Effector memory CD8-positive, alpha-beta T cell (primary cell): ENCODE measurements at regions not wholly inside any gene's neighbourhood (a gene's known extent, or its start where the extent isn't known, plus 50 kb on each side); places are given as distances from the start of the nearest gene placed in this dataset.

Experiments
- ATAC-seq: fragments of 150-1000 bp; cut with Tn5 transposase; replicated peaks from 2 replicates; pipeline ENCODE4 v1.10.0; 2021; ENCODE audit warnings: mild to moderate bottlenecking, moderate library complexity
- DNase-seq, 3 experiments: peaks; one replicate each; pipeline ENCODE4 v3.0.0; 2021
- H3K27ac Mint-ChIP-seq, 2 donors: one replicate each; pipeline ENCODE4 v1.8.0; 2022; ENCODE audit warnings: mild to moderate bottlenecking in 2 of 2, mixed read lengths in 2 of 2, moderate library complexity in 2 of 2
- H3K27me3 Mint-ChIP-seq, 2 donors: one replicate each; pipeline ENCODE4 v1.8.0; 2022; ENCODE audit warnings: mixed read lengths in 2 of 2
- H3K36me3 Mint-ChIP-seq: one replicate; pipeline ENCODE4 v1.8.0; 2022; ENCODE audit warnings: mild to moderate bottlenecking, moderate library complexity, mixed read lengths; ENCODE audit not compliant: insufficient read depth
- H3K4me1 Mint-ChIP-seq, 2 donors: one replicate each; pipeline ENCODE4 v1.8.0; 2022; ENCODE audit warnings: low read depth in 2 of 2, mixed read lengths in 2 of 2
- H3K4me3 Mint-ChIP-seq, 2 donors: one replicate each; pipeline ENCODE4 v1.8.0; 2022; ENCODE audit warnings: mild to moderate bottlenecking in 2 of 2, mixed read lengths in 2 of 2, moderate library complexity in 2 of 2
- H3K9me3 Mint-ChIP-seq, 2 donors: one replicate each; pipeline ENCODE4 v1.8.0; 2022; ENCODE audit warnings: mixed read lengths in 2 of 2

- Mint-ChIP-seq H3K27ac (no peak overlapping the region), H3K4me1 (no peaks in the 10 kb centered on the region), H3K36me3 (no peaks in the 10 kb centered on the region), H3K9me3 (peaks cover 0 to 7% of the 10 kb centered on the region in 2 donors), H3K4me3 (no peak overlapping the region), H3K27me3 (peaks cover 0 to 10% of the 10 kb centered on the region in 2 donors)
- no peak for ATAC-seq
- DNase-seq: no peak
Observed at GRCh38 chr10:112030431-112030830, 153.1 kb downstream of the GPAM start.

- peaks cover 0 to 22% of the 10 kb centered on the region in 2 donors for H3K27me3 Mint-ChIP-seq
- no peak overlapping the region for H3K27ac Mint-ChIP-seq
- H3K36me3 Mint-ChIP-seq: no peaks in the 10 kb centered on the region
- peaks cover 0 to 1% of the 10 kb centered on the region in 2 donors for H3K9me3 Mint-ChIP-seq
- DNase-seq: no peak
- no peaks in the 10 kb centered on the region for H3K4me1 Mint-ChIP-seq
- ATAC-seq: no peak
- H3K4me3 Mint-ChIP-seq: no peak overlapping the region
Observed at GRCh38 chr10:112039823-112040222, 143.7 kb downstream of the GPAM start.

- H3K4me1 Mint-ChIP-seq: no peaks in the 10 kb centered on the region
- ATAC-seq (no peak), DNase-seq (no peak)
- no peak overlapping the region for H3K4me3 Mint-ChIP-seq
- H3K9me3 Mint-ChIP-seq: peaks cover 0 to 1% of the 10 kb centered on the region in 2 donors
- peaks cover 0 to 22% of the 10 kb centered on the region in 2 donors for H3K27me3 Mint-ChIP-seq
- no peaks in the 10 kb centered on the region for H3K36me3 Mint-ChIP-seq
- H3K27ac Mint-ChIP-seq: no peak overlapping the region
Observed at GRCh38 chr10:112040696-112041095, 142.9 kb downstream of the GPAM start.

- Mint-ChIP-seq H3K36me3 (no peaks in the 10 kb centered on the region), H3K4me1 (no peaks in the 10 kb centered on the region), H3K27me3 (no peaks in the 10 kb centered on the region), H3K27ac (no peak overlapping the region), H3K4me3 (no peak overlapping the region), H3K9me3 (peaks cover 0 to 1% of the 10 kb centered on the region in 2 donors)
- DNase-seq (no peak), ATAC-seq (no peak)
Observed at GRCh38 chr10:112045938-112046337, 137.6 kb downstream of the GPAM start.

GRCh38 chr10:112047674-112048073 is 135.9 kb downstream of the GPAM start:
- Mint-ChIP-seq H3K27me3 (peaks cover 0 to 2% of the 10 kb centered on the region in 2 donors), H3K27ac (no peak overlapping the region), H3K4me1 (no peaks in the 10 kb centered on the region), H3K9me3 (peaks cover 0 to 1% of the 10 kb centered on the region in 2 donors), H3K36me3 (no peaks in the 10 kb centered on the region), H3K4me3 (no peak overlapping the region)
- DNase-seq: no peak
- no peak for ATAC-seq

- H3K4me3 Mint-ChIP-seq: no peak overlapping the region
- H3K27me3 Mint-ChIP-seq: peaks cover 4 to 24% of the 10 kb centered on the region in 2 donors
- H3K9me3 Mint-ChIP-seq: no peaks in the 10 kb centered on the region
- no peak overlapping the region for H3K27ac Mint-ChIP-seq
- no peak for ATAC-seq
- no peaks in the 10 kb centered on the region for H3K36me3 Mint-ChIP-seq
- DNase-seq: no peak
- no peaks in the 10 kb centered on the region for H3K4me1 Mint-ChIP-seq
Observed at GRCh38 chr10:112052166-112052565, 131.4 kb downstream of the GPAM start.

GRCh38 chr10:112053895-112054294 is 129.7 kb downstream of the GPAM start:
- Mint-ChIP-seq H3K4me1 (no peaks in the 10 kb centered on the region), H3K36me3 (no peaks in the 10 kb centered on the region), H3K9me3 (no peaks in the 10 kb centered on the region), H3K27me3 (peaks cover 12 to 34% of the 10 kb centered on the region in 2 donors), H3K4me3 (no peak overlapping the region), H3K27ac (no peak overlapping the region)
- ATAC-seq: no peak
- DNase-seq: no peak

- H3K9me3 Mint-ChIP-seq: no peaks in the 10 kb centered on the region
- H3K27ac Mint-ChIP-seq: no peak overlapping the region
- no peaks in the 10 kb centered on the region for H3K4me1 Mint-ChIP-seq
- H3K4me3 Mint-ChIP-seq: no peak overlapping the region
- DNase-seq (no peak), ATAC-seq (no peak)
- peaks cover 12 to 34% of the 10 kb centered on the region in 2 donors for H3K27me3 Mint-ChIP-seq
- H3K36me3 Mint-ChIP-seq: no peaks in the 10 kb centered on the region
Observed at GRCh38 chr10:112054516-112054915, 129.0 kb downstream of the GPAM start.

- DNase-seq (no peak), ATAC-seq (no peak)
- Mint-ChIP-seq H3K4me3 (no peak overlapping the region), H3K36me3 (no peaks in the 10 kb centered on the region), H3K27ac (no peak overlapping the region), H3K4me1 (no peaks in the 10 kb centered on the region), H3K27me3 (peaks cover 12 to 37% of the 10 kb centered on the region in 2 donors), H3K9me3 (peaks cover 0 to 2% of the 10 kb centered on the region in 2 donors)
Observed at GRCh38 chr10:112057072-112057471, 126.5 kb downstream of the GPAM start.

- H3K27me3 Mint-ChIP-seq: peaks cover 8 to 43% of the 10 kb centered on the region in 2 donors
- DNase-seq (no peak), ATAC-seq (no peak)
- H3K27ac Mint-ChIP-seq: no peak overlapping the region
- H3K9me3 Mint-ChIP-seq: peaks cover 0 to 2% of the 10 kb centered on the region in 2 donors
- H3K4me3 Mint-ChIP-seq: no peak overlapping the region
- no peaks in the 10 kb centered on the region for H3K36me3 Mint-ChIP-seq
- no peaks in the 10 kb centered on the region for H3K4me1 Mint-ChIP-seq
Observed at GRCh38 chr10:112059220-112059619, 124.3 kb downstream of the GPAM start.

- Mint-ChIP-seq H3K27me3 (peaks cover 13 to 28% of the 10 kb centered on the region in 2 donors), H3K27ac (no peak overlapping the region), H3K4me1 (no peaks in the 10 kb centered on the region), H3K36me3 (no peaks in the 10 kb centered on the region), H3K9me3 (no peaks in the 10 kb centered on the region), H3K4me3 (no peak overlapping the region)
- ATAC-seq (no peak), DNase-seq (no peak)
Observed at GRCh38 chr10:112071596-112072133, 111.9 kb downstream of the GPAM start.

- H3K27ac Mint-ChIP-seq: no peak overlapping the region
- peaks cover 0 to 26% of the 10 kb centered on the region in 2 donors for H3K27me3 Mint-ChIP-seq
- no peak overlapping the region for H3K4me3 Mint-ChIP-seq
- no peak for ATAC-seq
- no peaks in the 10 kb centered on the region for H3K36me3 Mint-ChIP-seq
- H3K9me3 Mint-ChIP-seq: no peaks in the 10 kb centered on the region
- DNase-seq: no peak
- no peaks in the 10 kb centered on the region for H3K4me1 Mint-ChIP-seq
Observed at GRCh38 chr10:112078003-112078402, 105.6 kb downstream of the GPAM start.

- ATAC-seq (no peak), DNase-seq (no peak)
- H3K27ac Mint-ChIP-seq: no peak overlapping the region
- no peaks in the 10 kb centered on the region for H3K4me1 Mint-ChIP-seq
- no peak overlapping the region for H3K4me3 Mint-ChIP-seq
- H3K9me3 Mint-ChIP-seq: no peaks in the 10 kb centered on the region
- H3K36me3 Mint-ChIP-seq: no peaks in the 10 kb centered on the region
- H3K27me3 Mint-ChIP-seq: peaks cover 10 to 19% of the 10 kb centered on the region in 2 donors
Observed at GRCh38 chr10:112080231-112080630, 103.3 kb downstream of the GPAM start.

- DNase-seq (no peak), ATAC-seq (no peak)
- H3K36me3 Mint-ChIP-seq: no peaks in the 10 kb centered on the region
- no peak overlapping the region for H3K27ac Mint-ChIP-seq
- H3K9me3 Mint-ChIP-seq: no peaks in the 10 kb centered on the region
- H3K27me3 Mint-ChIP-seq: peaks cover 19 to 25% of the 10 kb centered on the region in 2 donors
- no peak overlapping the region for H3K4me3 Mint-ChIP-seq
- no peaks in the 10 kb centered on the region for H3K4me1 Mint-ChIP-seq
Observed at GRCh38 chr10:112082120-112082519, 101.4 kb downstream of the GPAM start.

GRCh38 chr10:112083472-112083871 is 100.1 kb downstream of the GPAM start:
- Mint-ChIP-seq H3K9me3 (no peaks in the 10 kb centered on the region), H3K27ac (no peak overlapping the region), H3K36me3 (no peaks in the 10 kb centered on the region), H3K4me3 (no peak overlapping the region), H3K4me1 (no peaks in the 10 kb centered on the region), H3K27me3 (peaks cover 27 to 31% of the 10 kb centered on the region in 2 donors)
- DNase-seq (no peak), ATAC-seq (no peak)
